ENCODE measurements at regions not wholly inside any gene's neighbourhood (a gene's known extent, or its start where the extent isn't known, plus 50 kb on each side); places are given as distances from the start of the nearest gene placed in this dataset.

GRCh38 chr1:168394858-168395257 lies 114.2 kb downstream of the TBX19 start:
- Histone ChIP-seq H3K27ac (ENCODE audit: low read depth, low read length) (no peak overlapping the region), H3K4me3 (ENCODE audit: low read depth, low read length) (no peak overlapping the region), H3K9me3 (ENCODE audit: control insufficient read depth, insufficient read depth, low read length) (no peaks in the 10 kb centered on the region), H3K27me3 (ENCODE audit: control insufficient read depth, insufficient read depth, low read length) (peaks cover 2% of the 10 kb centered on the region)
- ChIA-PET CTCF (no interaction called here), POLR2A (no interaction called here)
- no peak for TF ChIP-seq CTCF (IDR thresholded peaks at IDR 0.05; ENCODE audit: low read depth, low read length)
- no peak for DNase-seq (ENCODE audit: low read depth, low spot score)

GRCh38 chr1:168392958-168393549 lies 112.4 kb downstream of the TBX19 start:
- DNase-seq (ENCODE audit: low read depth, low spot score) = no peak
- Histone ChIP-seq H3K9me3 (ENCODE audit: control insufficient read depth, insufficient read depth, low read length) (no peaks in the 10 kb centered on the region), H3K4me3 (ENCODE audit: low read depth, low read length) (no peak overlapping the region), H3K27me3 (ENCODE audit: control insufficient read depth, insufficient read depth, low read length) (peaks cover 5% of the 10 kb centered on the region), H3K27ac (ENCODE audit: low read depth, low read length) (no peak overlapping the region)
- CTCF ChIA-PET = no interaction called here
- no peak for TF ChIP-seq CTCF (IDR thresholded peaks at IDR 0.05; ENCODE audit: low read depth, low read length)
- POLR2A ChIA-PET = no interaction called here

GRCh38 chr1:168391851-168392681 lies 111.4 kb downstream of the TBX19 start:
- no peak for DNase-seq (ENCODE audit: low read depth, low spot score)
- Histone ChIP-seq H3K4me3 (ENCODE audit: low read depth, low read length) (no peak overlapping the region), H3K27me3 (ENCODE audit: control insufficient read depth, insufficient read depth, low read length) (peaks cover 5% of the 10 kb centered on the region), H3K9me3 (ENCODE audit: control insufficient read depth, insufficient read depth, low read length) (no peaks in the 10 kb centered on the region), H3K27ac (ENCODE audit: low read depth, low read length) (no peak overlapping the region)
- POLR2A ChIA-PET = no interaction called here
- TF ChIP-seq CTCF (IDR thresholded peaks at IDR 0.05; ENCODE audit: low read depth, low read length) = no peak
- CTCF ChIA-PET = interaction anchor here (1.2 kb wide), 1 partner anchor 49 kb away, joined by 4 read pairs; no protein-coding TSS in a partner anchor

- no peak for TF ChIP-seq CTCF (IDR thresholded peaks at IDR 0.05; ENCODE audit: low read depth, low read length)
- no peaks in the 10 kb centered on the region for H3K9me3 ChIP-seq (ENCODE audit: control insufficient read depth, insufficient read depth, low read length)
- POLR2A ChIA-PET = no interaction called here
- H3K4me3 ChIP-seq (ENCODE audit: low read depth, low read length) = no peak overlapping the region
- CTCF ChIA-PET = no interaction called here
- H3K27ac ChIP-seq (ENCODE audit: low read depth, low read length) = no peak overlapping the region
- no peak for DNase-seq (ENCODE audit: low read depth, low spot score)
- peaks cover 3% of the 10 kb centered on the region for H3K27me3 ChIP-seq (ENCODE audit: control insufficient read depth, insufficient read depth, low read length)
These were observed 109.6 kb downstream of the TBX19 start for GRCh38 chr1:168390271-168390670.

Measured in AG04450 (cell line).